HepG2 (cell line): ENCODE measurements at regions not wholly inside any gene's neighbourhood (a gene's known extent, or its start where the extent isn't known, plus 50 kb on each side); places are given as distances from the start of the nearest gene placed in this dataset.

Experiments used
- ATAC-seq: fragments of 200-7000 bp; cut with Tn5 transposase; 3 replicates; pipeline ENCODE4 v1.9.1; 2020; ENCODE audit warnings: mild to moderate bottlenecking, moderate library complexity
- BruUV-seq: library from RNA; stranded (reverse); fragments of 400-500 nt; replicated peaks from 2 replicates; lab custom pipeline; 2021; lab: Mats Ljungman, UMichigan
- CTCF ChIA-PET: fragments of 300-600 bp; formaldehyde crosslinking; extraction: SDS; loops from one replicate; lab custom pipeline; 2021; ENCODE audit warnings: low total read pairs, inconsistent platforms, low intra/inter-chr PET ratio; lab: Yijun Ruan, JAX
- POLR2A ChIA-PET: fragments of 350-600 bp; sonication (Branson Sonifier 250); formaldehyde crosslinking; loops from one replicate; lab custom pipeline; 2020; ENCODE audit warnings: antibody characterized with exemption, inconsistent platforms; lab: Yijun Ruan, JAX
- DNase-seq: peaks from one replicate; pipeline ENCODE4 v3.0.0-alpha.2; 2015; ENCODE audit warnings: low spot score
- FAIRE-seq: peaks from 3 replicates; lab custom pipeline; 2011; peaks lifted over from hg19 to GRCh38; lab: Jason Lieb, UNC
- H2AFZ ChIP-seq: one replicate; pipeline ENCODE4 v1.6.1; 2011; ENCODE audit warnings: low read length, inconsistent platforms
- H3K27ac ChIP-seq: fragments of 300-600 bp; 3 replicates; pipeline ENCODE4 v1.8.0; 2011; ENCODE audit warnings: mixed run types, mild to moderate bottlenecking, mixed read lengths, low read length, inconsistent platforms; ENCODE audit not compliant: insufficient read depth; ENCODE audit errors: extremely low read length
- H3K27me3 ChIP-seq, 2 experiments: fragments of 200-600 bp in 1 of 2; 2 replicates in 1 of 2; 3 replicates in 1 of 2; pipeline versions ENCODE4 v1.6.0 to v1.8.0; 2011; ENCODE audit warnings: low read length in 2 of 2, mild to moderate bottlenecking in 2 of 2, moderate library complexity in 2 of 2, inconsistent platforms in 1 of 2; ENCODE audit not compliant: insufficient read depth in 2 of 2, control insufficient read depth in 1 of 2
- H3K36me3 ChIP-seq, 2 experiments: fragments of 200-600 bp in 1 of 2; replicated peaks in 1 of 2; 2 replicates in 1 of 2; 3 replicates in 1 of 2; pipeline versions ENCODE4 v1.5.1 to v1.8.0; 2011; ENCODE audit warnings: low read length in 2 of 2, inconsistent platforms in 1 of 2; ENCODE audit not compliant: insufficient read depth in 2 of 2, control insufficient read depth in 1 of 2
- H3K4me1 ChIP-seq: 2 replicates; pipeline ENCODE4 v1.5.1; 2012; ENCODE audit warnings: low read length, inconsistent platforms; ENCODE audit not compliant: insufficient read depth
- H3K4me2 ChIP-seq: 2 replicates; pipeline ENCODE4 v1.6.0; 2011; ENCODE audit warnings: low read depth, low read length, inconsistent platforms
- H3K4me3 ChIP-seq, 3 experiments: fragments of 200-600 bp in 1 of 3; sonication (generic), shearing (Covaris generic) in 1 of 3; replicated peaks in 1 of 3; 2 replicates each; pipeline ENCODE4 v1.5.1; 2011 to 2016; ENCODE audit warnings: low read length in 3 of 3, inconsistent platforms in 2 of 3, low read depth in 2 of 3, mild to moderate bottlenecking in 2 of 3, control low read depth in 1 of 3, mixed read lengths in 1 of 3; ENCODE audit not compliant: insufficient read depth in 1 of 3
- H3K79me2 ChIP-seq: one replicate; pipeline ENCODE4 v1.6.1; 2011; ENCODE audit warnings: low read length, inconsistent platforms; ENCODE audit not compliant: insufficient read depth
- H3K9ac ChIP-seq: 2 replicates; pipeline ENCODE4 v1.6.0; 2011; ENCODE audit warnings: mild to moderate bottlenecking, low read depth, low read length, inconsistent platforms; ENCODE audit not compliant: insufficient read depth
- H3K9me3 ChIP-seq: 2 replicates; pipeline ENCODE4 v1.5.1; 2012; ENCODE audit warnings: mild to moderate bottlenecking, low read length
- H4K20me1 ChIP-seq: 2 replicates; pipeline ENCODE4 v1.6.0; 2011; ENCODE audit warnings: inconsistent platforms, mild to moderate bottlenecking, low read length, moderate library complexity; ENCODE audit not compliant: insufficient read depth
- ATF7 ChIP-seq, 2 experiments: fragments of 450-650 bp in 1 of 2; sonication (generic) in 1 of 2; formaldehyde crosslinking in 1 of 2; IDR thresholded peaks; 2 replicates each; pipeline versions ENCODE4 v1.4.0 to v1.6.1; 2016 to 2020; ENCODE audit warnings: antibody characterized with exemption in 1 of 2, mild to moderate bottlenecking in 1 of 2, missing genetic modification reagents in 1 of 2
- JUN ChIP-seq: sonication (generic); formaldehyde crosslinking; IDR thresholded peaks from 2 replicates; pipeline ENCODE4 v1.4.0; 2020; ENCODE audit warnings: mild to moderate bottlenecking, missing genetic modification reagents
- MAFK ChIP-seq, 2 experiments: IDR thresholded peaks in 1 of 2; conservative IDR thresholded peaks in 1 of 2; 2 replicates each; pipeline ENCODE4 v1.6.1; 2011; ENCODE audit warnings: improper control_type of control experiment in 2 of 2, low read length in 2 of 2
- STAT5B ChIP-seq: sonication (generic); formaldehyde crosslinking; IDR thresholded peaks from 2 replicates; pipeline ENCODE4 v1.4.0; 2020; ENCODE audit warnings: missing genetic modification reagents
- ZFY ChIP-seq: sonication (generic); formaldehyde crosslinking; IDR thresholded peaks from 2 replicates; pipeline ENCODE4 v1.4.0; 2020; ENCODE audit warnings: missing genetic modification reagents
- ZNF678 ChIP-seq: sonication (generic); formaldehyde crosslinking; IDR thresholded peaks from 2 replicates; pipeline ENCODE4 v1.4.0; 2020; ENCODE audit warnings: mild to moderate bottlenecking, missing genetic modification reagents
- WGBS: methylation state at CpG from one replicate; pipeline ENCODE4 v1.1.6; 2017; ENCODE audit warnings: low lambda C conversion rate; 5-methylcytosine and 5-hydroxymethylcytosine counted together
- in situ Hi-C: cut with HindIII; loops from 2 replicates; pipeline ENCODE4 v1.10.0; 2017; ENCODE audit warnings: low pct_unique_long_range_greater_than_20kb; ENCODE audit not compliant: extremely low pct_ligation_motif_present
- intact Hi-C: fragments of 100-400 bp; cut with micrococcal nuclease; formaldehyde crosslinking; loops from one replicate; pipeline ENCODE4 v1.10.0; 2022; ENCODE audit not compliant: unreplicated experiment
- TF ChIP-seq, protein P1 (sequence below): sonication (generic); formaldehyde crosslinking; IDR thresholded peaks from 2 replicates; pipeline ENCODE4 v1.5.0; 2020; ENCODE audit warnings: missing genetic modification reagents
- TF ChIP-seq, protein P2 (sequence below): sonication (generic); formaldehyde crosslinking; IDR thresholded peaks from 2 replicates; pipeline ENCODE4 v1.4.0; 2020; ENCODE audit warnings: mild to moderate bottlenecking, missing genetic modification reagents
- TF ChIP-seq, protein P3 (sequence below): sonication (generic); formaldehyde crosslinking; IDR thresholded peaks from 2 replicates; pipeline ENCODE4 v1.4.0; 2020; ENCODE audit warnings: mild to moderate bottlenecking, missing genetic modification reagents

DNA sequence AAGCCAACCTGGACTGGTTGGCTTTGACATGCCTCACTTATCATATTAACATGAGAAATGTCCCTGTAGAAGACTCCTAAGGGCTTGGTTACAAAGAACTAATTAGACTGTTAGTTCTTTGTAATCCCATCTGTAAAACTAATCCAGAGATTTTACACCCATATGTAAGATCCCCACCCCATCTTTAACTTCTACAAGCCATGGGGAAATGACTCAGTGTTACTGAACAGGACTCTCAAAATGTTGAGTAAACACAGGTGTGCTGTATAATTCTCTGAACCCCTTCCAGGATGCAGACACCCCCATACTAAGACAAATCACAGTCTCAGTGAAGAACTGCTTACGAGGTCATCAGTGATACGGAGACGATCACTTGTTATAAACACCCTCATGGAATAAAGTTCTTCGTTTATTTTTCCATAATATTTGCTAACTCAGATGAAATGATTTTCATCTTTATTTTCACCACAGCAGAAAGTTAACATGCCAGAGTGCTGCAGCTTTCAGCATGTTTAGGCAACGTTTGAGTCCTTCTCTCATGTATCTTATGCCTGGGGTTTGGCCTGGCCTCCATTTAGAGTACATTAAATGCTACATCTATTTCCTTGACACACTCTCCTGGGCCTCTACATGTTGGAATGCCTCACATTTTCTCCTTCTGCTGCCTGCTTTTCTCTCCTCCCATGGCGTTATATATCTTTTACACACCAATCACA lies 55.3 kb upstream of the LEKR1 start:
- Histone ChIP-seq H4K20me1 (no peaks in the 10 kb centered on the region), H3K27ac (no peak overlapping the region), H3K79me2 (no peaks in the 10 kb centered on the region), H3K9ac (no peak overlapping the region), H3K9me3 (no peaks in the 10 kb centered on the region), H3K27me3 (no peaks in the 10 kb centered on the region), H3K4me3 (no peak overlapping the region), H3K4me2 (no peak overlapping the region), H2AFZ (no peak overlapping the region), H3K36me3 (no peaks in the 10 kb centered on the region), H3K4me1 (no peaks in the 10 kb centered on the region)
- WGBS = 57% methylated on average over 6 of the region's 6 CpGs
- no TSS peak for BruUV-seq
- ATAC-seq = no peak
- ChIA-PET POLR2A (no interaction called here), CTCF (no interaction called here)
- intact Hi-C loops (no loop called here), in situ Hi-C loops (no loop called here)
- no peak for DNase-seq
- FAIRE-seq = no peak
- TF ChIP-seq ZNF678 (CRISPR knock-in tag) (no peak), ATF7 (IDR thresholded peaks at IDR 0.05) (no peak), ATF7 (CRISPR knock-in tag; IDR thresholded peaks at IDR 0.05) (no peak)
- TF ChIP-seq, protein P1, sequence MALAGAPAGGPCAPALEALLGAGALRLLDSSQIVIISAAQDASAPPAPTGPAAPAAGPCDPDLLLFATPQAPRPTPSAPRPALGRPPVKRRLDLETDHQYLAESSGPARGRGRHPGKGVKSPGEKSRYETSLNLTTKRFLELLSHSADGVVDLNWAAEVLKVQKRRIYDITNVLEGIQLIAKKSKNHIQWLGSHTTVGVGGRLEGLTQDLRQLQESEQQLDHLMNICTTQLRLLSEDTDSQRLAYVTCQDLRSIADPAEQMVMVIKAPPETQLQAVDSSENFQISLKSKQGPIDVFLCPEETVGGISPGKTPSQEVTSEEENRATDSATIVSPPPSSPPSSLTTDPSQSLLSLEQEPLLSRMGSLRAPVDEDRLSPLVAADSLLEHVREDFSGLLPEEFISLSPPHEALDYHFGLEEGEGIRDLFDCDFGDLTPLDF (CRISPR knock-in tag) = no peak
- TF ChIP-seq, protein P2, sequence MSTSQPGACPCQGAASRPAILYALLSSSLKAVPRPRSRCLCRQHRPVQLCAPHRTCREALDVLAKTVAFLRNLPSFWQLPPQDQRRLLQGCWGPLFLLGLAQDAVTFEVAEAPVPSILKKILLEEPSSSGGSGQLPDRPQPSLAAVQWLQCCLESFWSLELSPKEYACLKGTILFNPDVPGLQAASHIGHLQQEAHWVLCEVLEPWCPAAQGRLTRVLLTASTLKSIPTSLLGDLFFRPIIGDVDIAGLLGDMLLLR (CRISPR knock-in tag) = no peak

DNA sequence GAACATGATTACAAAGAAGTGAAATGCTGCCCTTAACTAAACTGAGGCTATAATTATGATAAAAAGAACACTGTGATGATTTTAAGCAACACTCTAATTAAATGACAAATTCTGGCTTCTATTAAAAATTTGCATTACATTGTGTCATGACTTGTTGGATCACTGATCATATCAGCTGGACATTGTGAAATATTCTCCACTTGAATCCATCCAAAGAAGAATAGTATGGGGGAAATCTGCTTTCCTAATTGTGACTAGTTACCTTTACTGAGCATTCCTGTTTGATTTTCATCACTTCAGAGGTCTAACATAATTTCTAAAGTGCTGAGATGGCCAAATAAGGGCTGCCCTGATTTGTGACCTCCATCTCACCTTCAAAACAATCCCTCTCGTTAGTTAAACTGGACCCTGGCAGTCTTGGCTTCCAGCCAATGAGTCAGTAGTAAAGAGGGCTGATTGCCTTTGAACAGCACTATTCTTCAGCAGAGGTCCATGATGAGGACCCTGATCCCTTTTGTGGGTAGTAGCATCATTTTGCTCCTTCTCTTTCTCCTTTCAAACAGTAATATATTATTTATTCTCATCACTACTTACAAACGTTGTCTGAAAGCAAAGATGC lies 53.5 kb upstream of the LEKR1 start:
- no peak for DNase-seq
- Histone ChIP-seq H2AFZ (no peak overlapping the region), H3K36me3 (no peaks in the 10 kb centered on the region), H4K20me1 (no peaks in the 10 kb centered on the region), H3K4me2 (no peak overlapping the region), H3K27me3 (no peaks in the 10 kb centered on the region), H3K9me3 (no peaks in the 10 kb centered on the region), H3K9ac (no peak overlapping the region), H3K27ac (no peak overlapping the region), H3K4me3 (no peak overlapping the region), H3K4me1 (no peaks in the 10 kb centered on the region), H3K79me2 (no peaks in the 10 kb centered on the region)
- BruUV-seq = no TSS peak
- in situ Hi-C loops = no loop called here
- WGBS = 0% methylated on average over 2 of the region's 2 CpGs
- POLR2A ChIA-PET = no interaction called here
- no peak for FAIRE-seq
- CTCF ChIA-PET = no interaction called here
- intact Hi-C loops = no loop called here
- ATAC-seq = no peak
- TF ChIP-seq MAFK (conservative IDR thresholded peaks at IDR 0.05 in 1 of 2, IDR thresholded peaks at IDR 0.05 in 1 of 2; ENCODE audit: low read length in 2 of 2) (peak; percentile 27 to 35; a peak in 3 of 4 replicates), ZFY (no peak), JUN (no peak), STAT5B (CRISPR knock-in tag) (no peak)
- TF ChIP-seq, protein P3, sequence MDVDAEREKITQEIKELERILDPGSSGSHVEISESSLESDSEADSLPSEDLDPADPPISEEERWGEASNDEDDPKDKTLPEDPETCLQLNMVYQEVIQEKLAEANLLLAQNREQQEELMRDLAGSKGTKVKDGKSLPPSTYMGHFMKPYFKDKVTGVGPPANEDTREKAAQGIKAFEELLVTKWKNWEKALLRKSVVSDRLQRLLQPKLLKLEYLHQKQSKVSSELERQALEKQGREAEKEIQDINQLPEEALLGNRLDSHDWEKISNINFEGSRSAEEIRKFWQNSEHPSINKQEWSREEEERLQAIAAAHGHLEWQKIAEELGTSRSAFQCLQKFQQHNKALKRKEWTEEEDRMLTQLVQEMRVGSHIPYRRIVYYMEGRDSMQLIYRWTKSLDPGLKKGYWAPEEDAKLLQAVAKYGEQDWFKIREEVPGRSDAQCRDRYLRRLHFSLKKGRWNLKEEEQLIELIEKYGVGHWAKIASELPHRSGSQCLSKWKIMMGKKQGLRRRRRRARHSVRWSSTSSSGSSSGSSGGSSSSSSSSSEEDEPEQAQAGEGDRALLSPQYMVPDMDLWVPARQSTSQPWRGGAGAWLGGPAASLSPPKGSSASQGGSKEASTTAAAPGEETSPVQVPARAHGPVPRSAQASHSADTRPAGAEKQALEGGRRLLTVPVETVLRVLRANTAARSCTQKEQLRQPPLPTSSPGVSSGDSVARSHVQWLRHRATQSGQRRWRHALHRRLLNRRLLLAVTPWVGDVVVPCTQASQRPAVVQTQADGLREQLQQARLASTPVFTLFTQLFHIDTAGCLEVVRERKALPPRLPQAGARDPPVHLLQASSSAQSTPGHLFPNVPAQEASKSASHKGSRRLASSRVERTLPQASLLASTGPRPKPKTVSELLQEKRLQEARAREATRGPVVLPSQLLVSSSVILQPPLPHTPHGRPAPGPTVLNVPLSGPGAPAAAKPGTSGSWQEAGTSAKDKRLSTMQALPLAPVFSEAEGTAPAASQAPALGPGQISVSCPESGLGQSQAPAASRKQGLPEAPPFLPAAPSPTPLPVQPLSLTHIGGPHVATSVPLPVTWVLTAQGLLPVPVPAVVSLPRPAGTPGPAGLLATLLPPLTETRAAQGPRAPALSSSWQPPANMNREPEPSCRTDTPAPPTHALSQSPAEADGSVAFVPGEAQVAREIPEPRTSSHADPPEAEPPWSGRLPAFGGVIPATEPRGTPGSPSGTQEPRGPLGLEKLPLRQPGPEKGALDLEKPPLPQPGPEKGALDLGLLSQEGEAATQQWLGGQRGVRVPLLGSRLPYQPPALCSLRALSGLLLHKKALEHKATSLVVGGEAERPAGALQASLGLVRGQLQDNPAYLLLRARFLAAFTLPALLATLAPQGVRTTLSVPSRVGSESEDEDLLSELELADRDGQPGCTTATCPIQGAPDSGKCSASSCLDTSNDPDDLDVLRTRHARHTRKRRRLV = no peak
